ENCODE measurements at regions not wholly inside any gene's neighbourhood (a gene's known extent, or its start where the extent isn't known, plus 50 kb on each side); places are given as distances from the start of the nearest gene placed in this dataset.

DNA sequence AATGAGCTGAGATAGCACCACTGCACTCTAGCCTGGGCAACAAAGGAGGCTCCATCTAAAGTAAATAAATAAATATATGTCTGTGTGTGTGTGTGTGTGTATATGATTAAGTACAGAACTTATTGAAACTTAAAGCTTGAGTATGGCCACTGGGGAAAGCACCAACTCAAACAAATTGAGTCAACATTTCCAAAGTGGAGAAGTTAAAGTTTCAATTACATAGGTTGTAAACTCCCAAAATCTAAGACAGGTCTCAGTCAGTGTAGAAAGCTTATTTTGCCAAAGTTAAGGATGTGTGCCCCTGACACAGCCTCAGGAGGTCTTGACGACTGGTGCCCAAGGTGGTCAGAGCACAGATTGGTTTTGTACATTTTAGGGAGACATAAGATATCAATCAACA is 458.9 kb upstream of the RGS18 start:
- TF ChIP-seq, protein P1, sequence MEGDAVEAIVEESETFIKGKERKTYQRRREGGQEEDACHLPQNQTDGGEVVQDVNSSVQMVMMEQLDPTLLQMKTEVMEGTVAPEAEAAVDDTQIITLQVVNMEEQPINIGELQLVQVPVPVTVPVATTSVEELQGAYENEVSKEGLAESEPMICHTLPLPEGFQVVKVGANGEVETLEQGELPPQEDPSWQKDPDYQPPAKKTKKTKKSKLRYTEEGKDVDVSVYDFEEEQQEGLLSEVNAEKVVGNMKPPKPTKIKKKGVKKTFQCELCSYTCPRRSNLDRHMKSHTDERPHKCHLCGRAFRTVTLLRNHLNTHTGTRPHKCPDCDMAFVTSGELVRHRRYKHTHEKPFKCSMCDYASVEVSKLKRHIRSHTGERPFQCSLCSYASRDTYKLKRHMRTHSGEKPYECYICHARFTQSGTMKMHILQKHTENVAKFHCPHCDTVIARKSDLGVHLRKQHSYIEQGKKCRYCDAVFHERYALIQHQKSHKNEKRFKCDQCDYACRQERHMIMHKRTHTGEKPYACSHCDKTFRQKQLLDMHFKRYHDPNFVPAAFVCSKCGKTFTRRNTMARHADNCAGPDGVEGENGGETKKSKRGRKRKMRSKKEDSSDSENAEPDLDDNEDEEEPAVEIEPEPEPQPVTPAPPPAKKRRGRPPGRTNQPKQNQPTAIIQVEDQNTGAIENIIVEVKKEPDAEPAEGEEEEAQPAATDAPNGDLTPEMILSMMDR (IDR thresholded peaks at IDR 0.05) = no peak
- no peak for TF ChIP-seq POLR2A (IDR thresholded peaks at IDR 0.05; ENCODE audit: low read depth)
- TF ChIP-seq EP300 (IDR thresholded peaks at IDR 0.05) = no peak
